D721Med (cell line): ENCODE measurements at regions not wholly inside any gene's neighbourhood (a gene's known extent, or its start where the extent isn't known, plus 50 kb on each side); places are given as distances from the start of the nearest gene placed in this dataset.

Experiments
- DNase-seq: peaks from one replicate; pipeline ENCODE4 v3.0.0; 2011; ENCODE audit warnings: low spot score; ENCODE audit not compliant: insufficient read length
- FAIRE-seq: peaks from 2 replicates; lab custom pipeline; 2011; peaks lifted over from hg19 to GRCh38; lab: Jason Lieb, UNC
- TF ChIP-seq, protein P1 (sequence below): IDR thresholded peaks from 2 replicates; pipeline ENCODE4 v1.5.1; 2012; ENCODE audit warnings: mild to moderate bottlenecking, control low read depth; ENCODE audit not compliant: insufficient read depth; ENCODE audit errors: missing control alignments

DNA sequence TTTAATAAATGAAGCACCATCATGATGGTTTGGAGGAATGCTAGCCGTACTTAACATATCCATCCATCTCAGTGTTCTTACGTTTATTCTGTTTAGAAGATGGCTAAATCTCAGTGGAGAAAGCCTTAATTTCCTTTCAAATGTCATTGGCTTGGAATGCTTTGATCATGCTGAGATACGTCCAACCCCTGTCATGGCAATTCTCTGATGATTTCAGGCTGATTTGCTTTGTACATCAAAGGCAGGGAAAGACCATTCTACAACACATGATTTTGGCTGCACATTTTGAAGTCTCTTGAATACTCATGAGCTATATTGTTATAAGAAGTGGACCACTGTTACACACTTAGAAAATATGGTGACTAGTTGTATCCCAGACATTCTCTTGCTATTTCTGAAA lies 1048.4 kb downstream of the MAT2B start:
- DNase-seq (no peak), FAIRE-seq (no peak)
- TF ChIP-seq, protein P1, sequence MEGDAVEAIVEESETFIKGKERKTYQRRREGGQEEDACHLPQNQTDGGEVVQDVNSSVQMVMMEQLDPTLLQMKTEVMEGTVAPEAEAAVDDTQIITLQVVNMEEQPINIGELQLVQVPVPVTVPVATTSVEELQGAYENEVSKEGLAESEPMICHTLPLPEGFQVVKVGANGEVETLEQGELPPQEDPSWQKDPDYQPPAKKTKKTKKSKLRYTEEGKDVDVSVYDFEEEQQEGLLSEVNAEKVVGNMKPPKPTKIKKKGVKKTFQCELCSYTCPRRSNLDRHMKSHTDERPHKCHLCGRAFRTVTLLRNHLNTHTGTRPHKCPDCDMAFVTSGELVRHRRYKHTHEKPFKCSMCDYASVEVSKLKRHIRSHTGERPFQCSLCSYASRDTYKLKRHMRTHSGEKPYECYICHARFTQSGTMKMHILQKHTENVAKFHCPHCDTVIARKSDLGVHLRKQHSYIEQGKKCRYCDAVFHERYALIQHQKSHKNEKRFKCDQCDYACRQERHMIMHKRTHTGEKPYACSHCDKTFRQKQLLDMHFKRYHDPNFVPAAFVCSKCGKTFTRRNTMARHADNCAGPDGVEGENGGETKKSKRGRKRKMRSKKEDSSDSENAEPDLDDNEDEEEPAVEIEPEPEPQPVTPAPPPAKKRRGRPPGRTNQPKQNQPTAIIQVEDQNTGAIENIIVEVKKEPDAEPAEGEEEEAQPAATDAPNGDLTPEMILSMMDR = no peak

- DNase-seq (no peak), FAIRE-seq (no peak)
- TF ChIP-seq, protein P1 = no peak
Measured at GRCh38 chr5:164555809-164556208, 1050.4 kb downstream of the MAT2B start.

GRCh38 chr5:164560216-164560615 lies 1054.8 kb downstream of the MAT2B start:
- FAIRE-seq (no peak), DNase-seq (no peak)
- TF ChIP-seq, protein P1 = no peak

DNA sequence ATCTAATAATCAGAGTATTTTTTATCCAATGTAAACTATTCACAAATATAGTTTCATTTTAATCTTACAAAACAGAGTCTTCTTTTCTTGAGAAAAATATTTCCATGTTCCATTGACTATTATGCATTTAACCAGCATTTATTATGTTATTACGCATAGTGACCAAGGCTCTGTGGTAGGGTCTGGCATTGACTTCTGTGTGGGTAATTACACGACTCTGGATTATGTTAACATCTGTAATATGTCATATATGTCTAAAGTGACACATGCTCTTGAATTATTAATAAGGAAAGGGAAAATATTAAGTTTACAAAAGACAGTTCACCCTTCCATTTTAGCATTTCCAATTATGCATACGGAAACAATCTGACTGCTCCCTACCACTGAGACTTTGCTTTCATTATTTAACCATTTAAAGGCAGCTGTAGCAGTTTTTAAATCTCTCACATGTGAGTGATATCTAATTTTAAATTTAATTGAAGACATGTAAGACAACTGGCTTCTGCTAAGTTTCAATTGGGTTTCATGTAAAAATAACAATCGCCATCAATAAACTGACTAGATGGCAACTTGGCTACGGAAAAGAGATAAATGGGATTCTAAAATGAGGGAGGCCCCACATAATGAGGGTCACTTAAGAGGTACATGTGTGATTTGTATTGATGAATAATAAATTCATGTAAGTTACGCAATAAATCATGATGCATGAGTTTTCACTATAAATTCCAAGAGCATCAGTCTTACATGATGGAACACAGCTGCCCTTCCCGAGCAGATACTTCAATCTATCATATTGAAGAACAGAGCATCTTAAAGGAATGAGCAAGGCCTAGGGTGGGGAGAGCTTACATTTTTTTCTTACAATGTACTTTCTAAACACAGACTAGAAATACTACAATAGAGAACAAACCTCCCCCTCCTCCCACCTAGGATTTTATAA lies 1056.8 kb downstream of the MAT2B start:
- TF ChIP-seq, protein P1 = no peak
- FAIRE-seq = no peak
- DNase-seq = no peak

- TF ChIP-seq, protein P1 = no peak
- peak; percentile 96 for FAIRE-seq
- DNase-seq = no peak
Measured at GRCh38 chr5:164563370-164563769, 1058.0 kb downstream of the MAT2B start.

GRCh38 chr5:164573397-164573796 lies 1068.0 kb downstream of the MAT2B start:
- TF ChIP-seq, protein P1 = no peak
- DNase-seq (no peak), FAIRE-seq (peak; percentile 29)

DNA sequence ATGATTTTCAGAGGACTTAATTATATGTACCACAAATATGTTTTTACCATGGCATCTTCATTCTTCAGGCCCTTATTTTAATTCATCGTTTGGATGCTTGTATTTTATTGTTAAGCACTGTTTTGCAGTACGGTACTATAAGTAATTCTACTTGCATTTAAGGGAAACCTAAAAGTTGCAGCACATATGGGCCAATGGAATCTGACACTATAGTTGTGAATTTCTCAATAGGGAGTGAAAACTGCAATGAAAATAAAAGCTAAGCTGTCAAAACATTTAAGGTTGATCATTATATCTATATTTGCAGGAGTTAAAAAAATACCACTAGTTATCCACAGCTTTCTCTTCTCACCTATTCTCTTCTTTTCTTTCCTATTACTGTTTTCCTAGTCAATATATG lies 1071.8 kb downstream of the MAT2B start:
- FAIRE-seq = no peak
- no peak for DNase-seq
- TF ChIP-seq, protein P1 = no peak
